ENCODE measurements at regions not wholly inside any gene's neighbourhood (a gene's known extent, or its start where the extent isn't known, plus 50 kb on each side); places are given as distances from the start of the nearest gene placed in this dataset.

GRCh38 chr1:226482196-226482595 lies 66.4 kb upstream of the STUM start:
- Mint-ChIP-seq H3K9me3 (no peaks in the 10 kb centered on the region), H3K27ac (peak overlapping the region; percentile 43), H3K4me1 (peaks cover 10% of the 10 kb centered on the region), H3K4me3 (no peak overlapping the region), H3K36me3 (no peaks in the 10 kb centered on the region), H3K27me3 (peaks cover 42% of the 10 kb centered on the region)
- DNase-seq, result no peak

GRCh38 chr1:226482975-226483700 lies 65.4 kb upstream of the STUM start:
- H3K27ac Mint-ChIP-seq, result no peak overlapping the region

DNA sequence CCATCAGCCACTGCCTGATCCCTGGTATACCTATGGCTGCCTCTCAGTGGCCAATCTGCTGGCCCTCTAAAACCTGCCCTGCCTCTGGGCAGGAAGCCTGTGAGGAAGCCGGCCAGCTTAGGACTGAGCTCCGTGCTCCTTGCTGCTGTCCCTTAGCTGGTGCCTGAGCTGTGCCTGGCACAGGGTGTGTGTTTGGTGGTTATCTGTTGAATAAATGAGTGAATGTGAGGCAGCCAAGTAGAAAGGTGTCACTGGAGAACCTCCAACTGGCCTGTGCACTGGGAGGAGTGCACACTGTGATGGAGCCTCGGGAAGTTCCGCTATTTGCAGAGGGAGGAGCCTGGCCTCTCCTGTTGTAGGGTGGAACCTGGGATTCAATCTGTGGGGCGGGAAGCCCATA lies 63.4 kb upstream of the STUM start:
- Mint-ChIP-seq H3K27me3 (peaks cover 54% of the 10 kb centered on the region), H3K4me1 (peaks cover 18% of the 10 kb centered on the region), H3K36me3 (no peaks in the 10 kb centered on the region), H3K27ac (no peak overlapping the region), H3K4me3 (no peak overlapping the region), H3K9me3 (no peaks in the 10 kb centered on the region)
- no peak for DNase-seq

More at GRCh38 chr1:226482975-226483700, 65.4 kb upstream of the STUM start:
- peaks cover 51% of the 10 kb centered on the region for H3K27me3 Mint-ChIP-seq
- no peak for DNase-seq
- no peaks in the 10 kb centered on the region for H3K9me3 Mint-ChIP-seq
- H3K4me3 Mint-ChIP-seq, result no peak overlapping the region
- H3K4me1 Mint-ChIP-seq, result peaks cover 10% of the 10 kb centered on the region
- no peaks in the 10 kb centered on the region for H3K36me3 Mint-ChIP-seq

DNA sequence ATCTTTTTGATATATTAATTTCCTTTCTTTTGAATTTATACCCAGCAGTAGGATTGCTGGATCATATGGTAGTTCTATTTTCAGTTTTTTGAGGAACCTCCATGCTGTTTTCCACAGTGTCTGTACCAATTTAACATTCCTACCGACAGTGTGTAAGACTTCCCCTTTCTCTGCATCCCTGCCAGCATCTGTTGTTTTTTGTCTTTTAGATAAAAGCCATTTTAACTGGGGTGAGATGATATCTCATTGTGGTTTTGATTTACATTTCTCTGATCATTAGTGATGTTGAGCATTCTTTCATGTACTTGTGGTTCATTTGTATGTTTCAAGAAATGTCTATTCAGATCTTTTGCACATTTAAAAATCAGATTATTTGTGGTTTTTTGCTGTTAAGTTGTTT lies 62.4 kb upstream of the STUM start:
- Mint-ChIP-seq H3K4me3 (no peak overlapping the region), H3K9me3 (no peaks in the 10 kb centered on the region), H3K36me3 (no peaks in the 10 kb centered on the region), H3K27me3 (peaks cover 54% of the 10 kb centered on the region), H3K27ac (no peak overlapping the region), H3K4me1 (peaks cover 22% of the 10 kb centered on the region)
- DNase-seq, result no peak

GRCh38 chr1:226487921-226488320 lies 60.6 kb upstream of the STUM start:
- DNase-seq, result no peak
- Mint-ChIP-seq H3K27ac (no peak overlapping the region), H3K36me3 (no peaks in the 10 kb centered on the region), H3K4me1 (peaks cover 22% of the 10 kb centered on the region), H3K27me3 (peaks cover 52% of the 10 kb centered on the region), H3K4me3 (no peak overlapping the region), H3K9me3 (no peaks in the 10 kb centered on the region)

DNA sequence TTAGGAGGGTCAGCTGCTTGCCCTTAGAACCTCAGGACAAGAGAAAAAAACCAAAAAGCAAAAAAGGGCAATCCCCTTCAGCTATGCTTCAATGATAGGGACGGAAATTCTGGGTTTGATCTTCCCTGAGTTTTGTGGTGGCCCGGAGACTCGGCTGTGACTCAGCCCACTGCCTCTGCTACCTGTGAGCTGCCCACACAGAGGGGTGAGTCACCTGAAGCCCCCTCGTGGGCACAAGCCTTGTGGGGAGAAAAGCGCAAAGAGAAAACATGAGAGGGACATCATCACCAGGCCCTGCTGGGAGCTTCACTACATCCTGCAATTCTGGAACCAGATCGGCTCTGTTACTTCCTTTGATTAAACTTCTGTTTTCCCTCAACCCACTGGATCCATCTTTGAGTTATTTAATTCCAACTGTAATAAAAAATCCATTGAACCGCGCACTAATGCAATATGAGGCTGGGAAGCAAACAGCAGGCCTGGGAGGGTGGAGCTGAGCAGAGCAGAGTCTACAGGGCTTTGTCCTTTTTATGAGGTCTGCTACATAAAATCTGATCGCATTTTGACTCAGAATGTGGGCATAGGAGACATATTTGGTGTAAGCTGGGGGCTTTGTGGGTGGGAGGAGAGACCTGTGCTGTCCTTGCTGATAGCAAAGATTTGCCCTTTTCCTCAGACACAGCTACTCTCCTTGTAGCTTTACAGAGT lies 58.7 kb upstream of the STUM start:
- Mint-ChIP-seq H3K4me1 (peaks cover 22% of the 10 kb centered on the region), H3K27ac (no peak overlapping the region), H3K9me3 (no peaks in the 10 kb centered on the region), H3K27me3 (peaks cover 37% of the 10 kb centered on the region), H3K36me3 (no peaks in the 10 kb centered on the region), H3K4me3 (no peak overlapping the region)
- DNase-seq, result peak; percentile 18

DNA sequence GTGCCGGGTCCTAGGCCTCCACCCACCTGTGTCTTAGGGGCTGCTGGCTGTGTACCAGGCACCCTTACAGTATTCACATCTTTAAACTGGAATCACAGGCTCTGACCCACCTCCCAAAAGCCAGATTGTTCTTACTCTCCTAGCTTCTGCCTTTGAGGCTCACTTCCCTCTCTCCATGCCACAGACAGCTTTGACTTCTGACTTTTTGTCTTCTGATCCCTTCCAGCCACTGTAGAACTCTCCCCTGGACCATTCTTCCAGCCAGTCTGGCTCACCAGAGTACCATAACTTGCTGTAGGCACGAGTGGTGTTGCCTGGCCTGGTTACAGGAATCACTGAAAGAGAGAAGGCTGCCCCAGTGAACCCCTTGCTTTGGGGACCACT lies 58.1 kb upstream of the STUM start:
- H3K36me3 Mint-ChIP-seq, result no peaks in the 10 kb centered on the region
- H3K27me3 Mint-ChIP-seq, result peaks cover 33% of the 10 kb centered on the region
- H3K9me3 Mint-ChIP-seq, result no peaks in the 10 kb centered on the region
- H3K27ac Mint-ChIP-seq, result peak overlapping the region; percentile 67
- no peak for DNase-seq
- peaks cover 22% of the 10 kb centered on the region for H3K4me1 Mint-ChIP-seq
- no peak overlapping the region for H3K4me3 Mint-ChIP-seq

- Mint-ChIP-seq H3K36me3 (no peaks in the 10 kb centered on the region), H3K9me3 (no peaks in the 10 kb centered on the region)
- no peak for DNase-seq
Observed at GRCh38 chr1:226491093-226491850, 57.3 kb upstream of the STUM start.

DNA sequence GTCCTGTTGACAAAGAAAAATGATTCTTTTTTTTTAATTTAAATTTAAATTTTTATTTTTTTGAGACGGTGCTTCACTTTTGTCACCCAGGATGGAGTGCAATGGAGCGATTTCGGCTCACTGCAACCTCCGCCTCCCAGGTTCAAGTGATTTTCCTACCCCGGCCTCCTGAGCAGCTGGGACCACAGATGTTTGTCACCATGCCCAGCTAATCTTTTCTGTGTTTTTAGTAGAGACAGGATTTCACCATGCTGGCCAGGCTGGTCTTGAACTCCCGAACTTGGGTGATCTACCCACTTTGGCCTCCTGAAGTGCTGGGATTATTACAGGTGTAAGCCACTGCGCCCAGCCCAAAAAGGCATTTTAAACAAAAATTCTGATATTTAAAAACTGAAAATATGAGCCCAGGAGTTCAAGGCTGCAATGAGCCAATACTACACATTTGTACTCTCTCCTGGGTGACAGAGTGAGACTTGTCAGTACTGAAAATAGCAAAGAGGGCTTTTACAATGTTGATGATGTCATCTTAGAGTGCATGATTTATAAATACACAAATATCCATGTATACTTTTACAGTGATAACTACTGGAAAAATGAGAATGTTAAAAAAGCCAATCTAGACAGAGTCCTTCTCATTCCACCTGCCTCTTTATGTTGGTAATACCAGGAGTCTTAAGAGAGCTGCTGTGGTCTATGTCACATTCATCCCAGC lies 56.0 kb upstream of the STUM start:
- H3K4me3 Mint-ChIP-seq, result no peak overlapping the region
- peaks cover 11% of the 10 kb centered on the region for H3K27me3 Mint-ChIP-seq
- H3K36me3 Mint-ChIP-seq, result no peaks in the 10 kb centered on the region
- H3K4me1 Mint-ChIP-seq, result peaks cover 12% of the 10 kb centered on the region
- no peak for DNase-seq
- H3K9me3 Mint-ChIP-seq, result no peaks in the 10 kb centered on the region
- H3K27ac Mint-ChIP-seq, result no peak overlapping the region

More at GRCh38 chr1:226491093-226491850, 57.3 kb upstream of the STUM start:
- Mint-ChIP-seq H3K4me3 (no peak overlapping the region), H3K27ac (no peak overlapping the region), H3K27me3 (peaks cover 24% of the 10 kb centered on the region), H3K4me1 (peaks cover 16% of the 10 kb centered on the region)

DNA sequence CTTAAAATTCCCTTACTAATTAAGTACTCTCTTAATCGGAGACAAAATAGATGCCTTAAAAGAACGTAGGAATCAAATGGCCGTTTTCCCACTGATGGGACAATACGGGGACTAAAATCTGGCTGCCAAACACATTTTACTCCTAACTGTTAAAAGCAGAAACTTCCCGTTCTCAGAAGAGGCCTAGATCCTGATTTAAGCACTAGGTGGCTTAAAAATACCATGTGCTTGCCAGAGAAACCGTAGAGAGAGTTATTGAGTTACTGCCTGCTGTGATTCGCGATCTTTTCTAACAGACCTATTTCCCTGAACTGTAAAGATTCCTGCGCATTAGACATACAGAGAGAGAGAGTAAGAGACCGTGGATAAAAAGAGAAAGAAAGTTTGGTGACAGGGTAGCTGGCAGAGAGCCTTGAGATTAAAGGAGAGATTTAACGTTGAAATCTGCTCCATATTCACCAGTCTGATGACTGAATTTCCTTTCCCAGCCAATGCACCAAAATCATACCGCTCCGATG lies 54.4 kb upstream of the STUM start:
- Mint-ChIP-seq H3K27ac (no peak overlapping the region), H3K4me1 (peaks cover 12% of the 10 kb centered on the region), H3K27me3 (peaks cover 6% of the 10 kb centered on the region)

GRCh38 chr1:226495716-226496115 lies 52.8 kb upstream of the STUM start:
- H3K36me3 Mint-ChIP-seq, result no peaks in the 10 kb centered on the region
- peaks cover 3% of the 10 kb centered on the region for H3K27me3 Mint-ChIP-seq
- no peaks in the 10 kb centered on the region for H3K4me1 Mint-ChIP-seq
- DNase-seq, result no peak
- no peak overlapping the region for H3K4me3 Mint-ChIP-seq
- no peaks in the 10 kb centered on the region for H3K9me3 Mint-ChIP-seq
- H3K27ac Mint-ChIP-seq, result no peak overlapping the region

More for the DNA sequence above, 54.4 kb upstream of the STUM start:
- no peak for DNase-seq
- H3K4me3 Mint-ChIP-seq, result no peak overlapping the region
- no peaks in the 10 kb centered on the region for H3K36me3 Mint-ChIP-seq
- no peaks in the 10 kb centered on the region for H3K9me3 Mint-ChIP-seq

GRCh38 chr1:226496453-226497015 lies 52.0 kb upstream of the STUM start:
- H3K27me3 Mint-ChIP-seq, result peaks cover 3% of the 10 kb centered on the region

DNA sequence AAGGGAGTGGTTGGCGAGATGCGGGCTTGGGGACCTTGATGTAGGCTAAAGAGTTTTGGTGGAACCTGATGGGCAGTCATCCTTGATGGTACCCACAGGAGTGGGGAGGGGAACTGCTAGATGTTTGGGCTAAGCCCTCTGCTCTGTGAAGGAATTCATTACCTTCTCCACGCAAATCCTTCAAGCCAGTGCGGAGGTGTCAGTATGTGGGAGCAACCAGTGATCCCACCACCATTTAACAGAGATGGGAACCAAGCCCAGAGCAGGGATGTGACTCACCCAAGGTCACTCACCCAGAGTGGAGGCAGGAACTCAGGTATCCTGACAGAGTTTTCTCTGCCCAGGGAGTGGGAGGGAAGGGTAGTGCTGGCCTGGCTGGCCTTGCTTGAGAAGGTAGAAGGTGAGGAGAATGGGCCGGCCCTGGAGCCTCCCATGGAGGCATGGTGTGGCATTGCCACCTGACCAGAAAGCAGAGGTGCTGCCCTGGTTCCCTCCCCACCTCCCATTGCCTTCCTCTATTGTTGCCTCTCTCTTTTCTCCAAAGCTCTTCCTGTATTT lies 51.2 kb upstream of the STUM start:
- Mint-ChIP-seq H3K36me3 (no peaks in the 10 kb centered on the region), H3K9me3 (no peaks in the 10 kb centered on the region), H3K4me3 (no peak overlapping the region), H3K4me1 (no peaks in the 10 kb centered on the region), H3K27ac (no peak overlapping the region), H3K27me3 (no peaks in the 10 kb centered on the region)
- DNase-seq, result no peak

More at GRCh38 chr1:226496453-226497015, 52.0 kb upstream of the STUM start:
- H3K36me3 Mint-ChIP-seq, result no peaks in the 10 kb centered on the region
- no peak for DNase-seq
- H3K4me3 Mint-ChIP-seq, result no peak overlapping the region
- no peak overlapping the region for H3K27ac Mint-ChIP-seq
- no peaks in the 10 kb centered on the region for H3K9me3 Mint-ChIP-seq
- no peaks in the 10 kb centered on the region for H3K4me1 Mint-ChIP-seq

GRCh38 chr1:226497991-226498639 lies 50.4 kb upstream of the STUM start:
- Mint-ChIP-seq H3K9me3 (no peaks in the 10 kb centered on the region), H3K27ac (no peak overlapping the region), H3K36me3 (no peaks in the 10 kb centered on the region), H3K4me3 (no peak overlapping the region), H3K4me1 (no peaks in the 10 kb centered on the region), H3K27me3 (no peaks in the 10 kb centered on the region)
- no peak for DNase-seq

All from activated naive CD8-positive, alpha-beta T cell treated with anti-CD3 and anti-CD28 coated beads for 36 hours (primary cell).